ENCODE measurements at regions not wholly inside any gene's neighbourhood (a gene's known extent, or its start where the extent isn't known, plus 50 kb on each side); places are given as distances from the start of the nearest gene placed in this dataset.

DNA sequence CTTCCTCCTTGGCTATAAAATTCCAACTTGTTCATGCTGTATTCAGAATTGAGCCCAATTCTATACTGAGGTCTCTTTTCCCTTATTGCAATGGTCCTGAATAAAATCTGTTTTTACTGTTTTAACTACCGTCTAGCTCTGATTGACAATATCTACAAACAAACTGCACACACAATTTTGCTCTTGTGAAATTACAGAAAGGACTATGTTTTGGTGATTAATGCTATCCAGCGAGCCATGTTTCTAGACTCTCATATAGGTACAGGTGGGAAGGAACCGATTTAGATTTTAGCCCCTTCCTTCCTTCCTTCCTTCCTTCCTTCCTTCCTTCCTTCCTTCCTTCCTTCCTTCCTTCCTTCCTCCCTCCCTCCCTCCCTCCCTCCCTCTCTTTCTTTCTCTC is 254.4 kb downstream of the SLC4A3 start:
- no peaks in the 10 kb centered on the region for H3K4me1 Mint-ChIP-seq
- no peak for ATAC-seq (ENCODE audit: low read depth)
- DNase-seq, result no peak
- H3K4me3 Mint-ChIP-seq, result no peak overlapping the region
- H3K9me3 Mint-ChIP-seq, result no peaks in the 10 kb centered on the region
- POLR2A ChIA-PET, result no interaction called here
- H3K36me3 Mint-ChIP-seq, result no peaks in the 10 kb centered on the region
- peaks cover 8% of the 10 kb centered on the region for H3K27me3 Mint-ChIP-seq
- no peak overlapping the region for H3K27ac Mint-ChIP-seq

DNA sequence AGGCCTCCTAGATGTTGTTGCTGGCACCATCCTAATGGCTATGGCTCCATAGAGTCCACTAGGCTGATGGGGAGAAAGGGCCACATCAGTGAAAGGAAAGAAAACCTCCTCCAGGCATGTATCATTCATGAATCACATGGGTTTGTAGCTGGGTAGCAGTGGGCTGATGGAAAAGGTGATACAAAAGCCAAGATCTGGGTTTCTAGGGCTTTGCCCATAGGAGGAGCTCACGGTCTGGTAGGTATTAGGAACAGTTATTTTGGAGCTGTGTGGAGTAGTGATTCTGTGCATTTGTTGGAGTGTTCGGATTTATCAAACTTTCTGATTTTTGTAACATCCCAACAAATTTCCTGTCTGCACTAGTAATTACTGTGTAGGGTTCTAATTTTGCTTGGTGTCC is 259.2 kb downstream of the SLC4A3 start:
- no peak overlapping the region for H3K27ac Mint-ChIP-seq

DNA sequence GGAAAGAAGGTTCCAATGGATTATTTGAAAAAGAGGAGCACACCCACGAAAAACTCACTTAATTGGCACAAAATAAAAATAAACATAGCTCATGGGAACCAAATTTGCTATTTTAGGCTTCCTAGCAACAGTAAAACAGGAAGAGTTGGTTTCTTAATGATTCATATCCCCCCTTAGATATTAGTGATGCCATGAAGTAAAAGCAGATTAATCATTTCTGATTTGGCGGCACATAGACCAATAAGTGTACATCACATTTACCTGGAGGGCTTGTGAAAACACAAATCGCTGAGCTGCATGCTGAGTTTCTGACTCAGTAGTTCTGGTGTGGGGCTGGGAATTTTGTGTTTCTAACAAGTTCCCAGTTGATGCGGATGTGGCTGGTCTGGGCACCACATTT is 260.4 kb downstream of the SLC4A3 start:
- no peak for ATAC-seq (ENCODE audit: low read depth)
- Mint-ChIP-seq H3K9me3 (no peaks in the 10 kb centered on the region), H3K4me3 (no peak overlapping the region), H3K27ac (no peak overlapping the region), H3K36me3 (no peaks in the 10 kb centered on the region), H3K27me3 (peaks cover 9% of the 10 kb centered on the region), H3K4me1 (no peaks in the 10 kb centered on the region)
- POLR2A ChIA-PET, result no interaction called here
- DNase-seq, result no peak

More for the DNA sequence above, 259.2 kb downstream of the SLC4A3 start:
- Mint-ChIP-seq H3K4me1 (no peaks in the 10 kb centered on the region), H3K27me3 (peaks cover 9% of the 10 kb centered on the region), H3K9me3 (no peaks in the 10 kb centered on the region), H3K36me3 (no peaks in the 10 kb centered on the region), H3K4me3 (no peak overlapping the region)
- POLR2A ChIA-PET, result no interaction called here
- DNase-seq, result no peak
- no peak for ATAC-seq (ENCODE audit: low read depth)

DNA sequence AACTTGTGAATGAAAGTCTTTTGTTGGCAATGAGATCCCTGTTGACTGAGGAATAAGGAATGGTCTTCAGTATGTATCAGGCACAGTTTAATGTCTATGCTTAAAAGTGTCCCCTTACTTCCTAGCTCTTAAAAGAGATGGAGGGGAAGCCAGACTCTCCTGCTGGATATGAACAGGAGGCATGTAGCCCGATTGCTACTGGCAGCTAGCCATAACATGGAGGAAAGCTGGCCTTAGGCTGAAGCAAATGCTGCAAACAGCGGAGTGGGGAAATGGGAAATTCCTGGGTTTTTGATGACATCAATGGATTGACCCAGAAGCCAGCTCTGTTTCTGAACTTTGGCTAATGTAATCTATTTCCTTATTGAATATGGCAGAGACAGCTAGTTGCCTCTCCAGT is 266.1 kb downstream of the SLC4A3 start:
- no peaks in the 10 kb centered on the region for H3K4me1 Mint-ChIP-seq
- POLR2A ChIA-PET, result no interaction called here
- no peaks in the 10 kb centered on the region for H3K9me3 Mint-ChIP-seq
- H3K27me3 Mint-ChIP-seq, result peaks cover 2% of the 10 kb centered on the region
- H3K4me3 Mint-ChIP-seq, result no peak overlapping the region
- ATAC-seq (ENCODE audit: low read depth), result no peak
- DNase-seq, result no peak
- H3K36me3 Mint-ChIP-seq, result no peaks in the 10 kb centered on the region
- H3K27ac Mint-ChIP-seq, result no peak overlapping the region

DNA sequence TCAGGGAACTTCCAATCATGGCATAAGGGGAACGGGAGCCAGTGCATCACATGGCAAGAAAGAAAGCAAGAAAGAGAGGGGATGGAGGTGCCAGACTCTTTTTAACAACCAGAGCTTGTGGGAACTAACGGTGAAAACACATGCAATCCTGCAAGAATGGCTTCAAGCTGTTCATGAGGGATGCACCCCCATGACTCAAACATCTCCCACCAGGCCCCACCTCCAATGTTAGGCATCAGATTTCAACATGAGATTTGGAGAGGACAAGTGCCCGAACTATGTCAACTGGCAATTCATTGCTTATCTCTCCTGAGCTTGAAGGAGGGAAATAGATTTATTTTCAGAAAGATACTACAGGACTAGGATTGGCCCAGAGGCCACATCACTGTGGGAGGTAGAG is 270.0 kb downstream of the SLC4A3 start:
- no peaks in the 10 kb centered on the region for H3K36me3 Mint-ChIP-seq
- ATAC-seq (ENCODE audit: low read depth), result no peak
- no peaks in the 10 kb centered on the region for H3K27me3 Mint-ChIP-seq
- H3K4me3 Mint-ChIP-seq, result no peak overlapping the region
- POLR2A ChIA-PET, result no interaction called here
- DNase-seq, result no peak
- no peaks in the 10 kb centered on the region for H3K4me1 Mint-ChIP-seq
- H3K27ac Mint-ChIP-seq, result no peak overlapping the region
- H3K9me3 Mint-ChIP-seq, result no peaks in the 10 kb centered on the region

DNA sequence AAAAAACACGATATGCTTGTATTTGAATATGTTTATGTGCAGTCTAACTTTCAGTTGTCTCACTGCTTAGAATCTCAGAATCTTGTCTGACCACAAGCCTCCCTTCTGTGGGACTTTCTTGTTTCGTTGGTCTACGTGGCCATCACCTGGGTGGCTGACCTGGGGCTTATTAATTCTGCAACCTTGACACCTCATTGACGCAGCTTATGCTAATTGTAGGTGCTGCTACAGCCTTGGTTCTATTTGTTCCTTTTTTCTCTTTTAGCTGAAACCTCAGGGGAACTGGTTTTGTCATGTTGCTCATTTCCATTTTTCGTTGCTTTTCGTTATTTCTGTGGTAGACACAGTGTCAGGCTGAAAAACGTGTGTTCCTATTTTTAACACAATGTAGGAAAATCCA is 273.7 kb downstream of the SLC4A3 start:
- DNase-seq (no peak), ATAC-seq (ENCODE audit: low read depth) (no peak)
- no peak overlapping the region for H3K4me3 Mint-ChIP-seq
- POLR2A ChIA-PET, result no interaction called here
- no peaks in the 10 kb centered on the region for H3K27me3 Mint-ChIP-seq
- H3K4me1 Mint-ChIP-seq, result no peaks in the 10 kb centered on the region
- H3K9me3 Mint-ChIP-seq, result no peaks in the 10 kb centered on the region
- no peak overlapping the region for H3K27ac Mint-ChIP-seq
- H3K36me3 Mint-ChIP-seq, result no peaks in the 10 kb centered on the region

DNA sequence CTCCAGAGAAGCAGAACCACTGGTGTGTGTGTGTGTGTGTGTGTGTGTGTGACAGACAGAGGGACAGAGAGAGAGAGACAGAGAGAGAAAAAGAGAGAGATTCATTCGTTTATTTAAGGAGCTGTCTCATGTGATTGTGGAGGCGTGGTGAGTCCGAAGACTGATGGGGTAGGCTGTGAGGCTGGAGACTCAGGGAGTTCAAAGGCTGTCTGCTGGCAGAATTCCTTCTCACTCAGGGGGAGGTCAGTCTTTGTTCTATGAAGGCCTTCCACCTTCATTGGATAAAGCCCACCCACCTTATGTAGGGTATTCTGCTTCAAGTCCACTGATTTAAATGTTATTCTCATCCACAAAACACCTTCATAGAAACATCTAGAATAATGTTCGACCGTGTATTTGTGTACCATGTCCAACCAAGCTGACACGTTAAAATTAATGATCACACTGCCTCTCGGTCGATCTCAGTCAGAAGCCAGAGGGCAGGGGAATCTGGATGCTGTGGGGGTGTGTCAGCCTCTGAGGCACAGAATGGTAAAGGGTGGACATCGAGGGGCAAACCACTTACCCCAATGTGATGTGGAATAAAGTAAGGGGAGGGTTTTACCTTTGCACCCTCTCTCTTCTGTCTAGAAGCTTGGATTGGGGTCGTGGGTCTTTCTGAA is 275.6 kb downstream of the SLC4A3 start:
- ATAC-seq (ENCODE audit: low read depth), result no peak
- Mint-ChIP-seq H3K27ac (no peak overlapping the region), H3K4me1 (no peaks in the 10 kb centered on the region), H3K4me3 (no peak overlapping the region), H3K9me3 (no peaks in the 10 kb centered on the region), H3K36me3 (no peaks in the 10 kb centered on the region), H3K27me3 (no peaks in the 10 kb centered on the region)
- DNase-seq, result no peak
- POLR2A ChIA-PET, result no interaction called here

DNA sequence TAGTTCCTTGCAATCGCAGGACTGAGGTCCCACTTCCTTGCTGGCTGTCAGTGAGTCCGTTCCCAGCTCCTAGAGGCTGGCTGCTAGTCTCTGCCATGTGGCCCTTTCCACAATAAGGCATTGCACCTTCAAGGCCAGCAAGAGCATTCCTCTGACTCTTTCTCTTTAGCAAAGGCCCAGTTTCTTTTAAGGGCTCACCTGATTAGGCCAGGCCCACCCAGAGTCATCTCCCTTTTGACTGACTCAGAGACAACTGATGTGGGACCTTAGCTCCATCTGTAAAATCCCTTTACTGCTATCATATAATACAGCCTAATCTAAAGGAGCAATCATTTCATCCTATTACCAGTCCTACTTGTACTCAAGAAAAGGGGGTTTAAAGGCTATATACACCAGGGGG is 278.2 kb downstream of the SLC4A3 start:
- ATAC-seq (ENCODE audit: low read depth), result no peak
- H3K27ac Mint-ChIP-seq, result no peak overlapping the region
- POLR2A ChIA-PET, result no interaction called here
- H3K4me3 Mint-ChIP-seq, result no peak overlapping the region
- no peaks in the 10 kb centered on the region for H3K36me3 Mint-ChIP-seq
- no peaks in the 10 kb centered on the region for H3K9me3 Mint-ChIP-seq
- H3K27me3 Mint-ChIP-seq, result no peaks in the 10 kb centered on the region
- no peaks in the 10 kb centered on the region for H3K4me1 Mint-ChIP-seq
- no peak for DNase-seq

DNA sequence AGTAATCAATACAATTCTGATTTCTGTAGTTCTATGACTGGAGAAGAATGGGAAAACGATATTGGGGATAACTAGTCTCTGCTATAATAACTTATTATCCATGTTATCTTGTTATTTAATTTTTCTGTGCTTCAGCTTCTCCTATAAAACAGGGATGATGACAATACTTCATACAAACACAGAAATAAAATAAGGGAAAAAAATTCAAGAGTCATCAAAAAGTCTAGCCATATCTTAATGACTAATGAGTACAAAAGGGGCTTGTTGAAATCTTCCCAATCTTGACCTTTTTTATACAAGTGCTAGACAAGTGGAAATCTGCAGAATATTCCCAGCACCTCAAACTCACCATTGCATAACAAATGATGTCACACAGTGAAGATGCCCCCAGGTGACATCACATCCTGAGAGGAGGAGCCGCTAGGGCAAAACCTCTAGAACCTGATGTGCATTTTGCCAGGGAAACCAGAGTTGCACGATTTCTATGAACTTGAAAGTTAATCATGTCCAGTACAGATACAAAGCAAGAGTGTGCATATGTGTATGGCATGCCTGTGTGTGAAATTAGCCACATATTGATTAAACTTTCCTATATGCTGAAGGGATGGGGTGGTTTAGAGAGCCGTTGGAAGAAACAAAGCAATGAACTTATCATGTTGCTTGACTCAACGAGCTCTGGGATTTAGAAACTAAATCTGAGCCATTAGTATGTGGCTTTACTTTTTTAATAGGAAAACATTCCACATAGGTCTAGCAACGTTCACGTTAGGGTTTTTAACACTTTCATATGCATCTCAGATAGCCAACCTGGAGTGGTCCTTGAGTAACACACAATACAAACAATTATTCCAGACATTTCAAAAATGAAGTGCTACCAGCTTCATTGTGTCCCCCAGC is 278.9 kb downstream of the SLC4A3 start:
- Mint-ChIP-seq H3K36me3 (no peaks in the 10 kb centered on the region), H3K27ac (no peak overlapping the region), H3K9me3 (no peaks in the 10 kb centered on the region), H3K4me3 (no peak overlapping the region), H3K4me1 (no peaks in the 10 kb centered on the region), H3K27me3 (no peaks in the 10 kb centered on the region)
- POLR2A ChIA-PET, result no interaction called here
- ATAC-seq (ENCODE audit: low read depth), result no peak
- no peak for DNase-seq

DNA sequence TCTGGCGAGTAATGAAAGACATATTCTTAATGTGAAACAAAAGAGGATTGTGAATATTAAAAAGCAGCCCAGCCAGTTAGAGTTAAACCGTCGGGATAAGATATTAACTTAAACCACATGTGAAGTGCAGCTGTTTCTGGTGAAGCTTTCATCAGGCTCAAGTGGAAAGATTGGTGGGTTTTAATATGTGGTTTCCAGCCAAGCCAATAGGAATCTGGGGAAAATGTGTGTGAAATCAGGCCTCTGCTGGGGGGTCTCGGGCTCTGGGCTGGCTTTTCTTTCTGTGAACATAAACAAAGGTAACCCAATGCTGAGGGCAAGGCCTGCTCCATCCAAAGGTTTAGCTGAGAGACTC is 279.6 kb downstream of the SLC4A3 start:
- H3K9me3 Mint-ChIP-seq, result no peaks in the 10 kb centered on the region
- no peaks in the 10 kb centered on the region for H3K27me3 Mint-ChIP-seq
- no peaks in the 10 kb centered on the region for H3K36me3 Mint-ChIP-seq
- no peak for DNase-seq
- no peak overlapping the region for H3K27ac Mint-ChIP-seq
- ATAC-seq (ENCODE audit: low read depth), result no peak
- POLR2A ChIA-PET, result no interaction called here
- H3K4me3 Mint-ChIP-seq, result no peak overlapping the region
- H3K4me1 Mint-ChIP-seq, result no peaks in the 10 kb centered on the region

DNA sequence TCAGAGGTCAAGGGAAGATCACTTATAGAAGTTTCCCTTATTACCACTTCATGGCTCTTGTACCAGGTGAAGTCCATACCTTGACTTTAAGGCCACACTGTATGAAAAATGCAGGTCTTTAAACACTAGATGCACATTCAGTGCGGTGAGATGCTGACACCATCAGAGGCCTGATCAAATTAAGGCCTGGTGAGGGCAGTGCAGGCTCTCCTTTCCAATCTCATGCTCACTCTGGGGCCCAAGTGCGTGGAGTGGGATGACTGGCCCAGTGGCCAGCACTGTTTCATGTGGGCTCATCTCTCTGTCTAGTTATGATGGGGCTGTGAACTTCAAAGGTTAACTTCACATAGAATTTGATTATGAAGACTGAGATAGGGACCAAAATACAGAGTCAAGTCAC is 281.1 kb downstream of the SLC4A3 start:
- Mint-ChIP-seq H3K27ac (no peak overlapping the region), H3K27me3 (no peaks in the 10 kb centered on the region), H3K4me3 (no peak overlapping the region), H3K9me3 (no peaks in the 10 kb centered on the region), H3K4me1 (no peaks in the 10 kb centered on the region), H3K36me3 (no peaks in the 10 kb centered on the region)
- POLR2A ChIA-PET, result no interaction called here
- ATAC-seq (ENCODE audit: low read depth), result no peak
- DNase-seq, result no peak

DNA sequence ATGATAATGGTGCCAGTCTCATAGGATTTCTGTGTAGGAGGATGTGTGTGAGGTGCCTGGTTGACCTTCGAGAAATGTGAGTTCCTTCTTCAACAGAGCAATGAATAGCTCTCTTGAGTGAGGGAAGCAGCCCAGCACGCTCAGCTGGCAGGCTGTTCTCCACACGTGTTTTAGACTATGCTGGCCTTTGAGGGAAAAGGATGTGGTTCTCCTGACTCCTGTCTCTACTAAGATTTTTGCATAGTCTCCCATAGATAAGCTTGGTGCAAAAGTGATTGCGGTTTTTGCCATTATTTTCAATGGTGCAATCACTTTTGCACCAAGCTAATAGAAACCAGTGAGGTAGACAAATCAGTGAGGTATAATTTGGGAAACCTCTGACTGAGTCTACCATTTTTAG is 284.1 kb downstream of the SLC4A3 start:
- Mint-ChIP-seq H3K9me3 (no peaks in the 10 kb centered on the region), H3K4me1 (no peaks in the 10 kb centered on the region), H3K4me3 (no peak overlapping the region)

DNA sequence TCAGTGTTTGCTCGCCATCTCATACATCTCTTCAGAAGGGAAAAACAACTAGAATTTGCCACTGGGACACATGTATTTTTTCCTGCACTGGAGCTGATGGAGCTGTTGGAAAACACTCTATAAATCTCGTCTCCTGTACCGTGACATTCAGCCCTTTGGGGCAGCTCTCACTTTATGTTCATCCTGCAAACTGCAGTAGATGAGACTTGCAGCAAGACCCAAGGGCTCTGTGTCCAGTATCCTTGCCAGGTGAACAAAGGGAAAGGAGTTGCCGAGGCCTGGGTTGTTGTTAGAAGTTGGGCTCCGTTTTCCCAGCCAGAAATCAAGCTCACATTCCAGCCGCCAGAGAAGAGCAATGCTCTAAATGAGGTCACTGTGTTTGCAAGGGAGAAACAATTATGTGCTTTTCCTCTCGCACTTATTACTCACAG is 285.1 kb downstream of the SLC4A3 start:
- no peaks in the 10 kb centered on the region for H3K27me3 Mint-ChIP-seq
- no peak for DNase-seq

More for the DNA sequence above, 284.1 kb downstream of the SLC4A3 start:
- POLR2A ChIA-PET, result no interaction called here
- Mint-ChIP-seq H3K36me3 (no peaks in the 10 kb centered on the region), H3K27me3 (no peaks in the 10 kb centered on the region), H3K27ac (no peak overlapping the region)
- DNase-seq (no peak), ATAC-seq (ENCODE audit: low read depth) (no peak)

DNA sequence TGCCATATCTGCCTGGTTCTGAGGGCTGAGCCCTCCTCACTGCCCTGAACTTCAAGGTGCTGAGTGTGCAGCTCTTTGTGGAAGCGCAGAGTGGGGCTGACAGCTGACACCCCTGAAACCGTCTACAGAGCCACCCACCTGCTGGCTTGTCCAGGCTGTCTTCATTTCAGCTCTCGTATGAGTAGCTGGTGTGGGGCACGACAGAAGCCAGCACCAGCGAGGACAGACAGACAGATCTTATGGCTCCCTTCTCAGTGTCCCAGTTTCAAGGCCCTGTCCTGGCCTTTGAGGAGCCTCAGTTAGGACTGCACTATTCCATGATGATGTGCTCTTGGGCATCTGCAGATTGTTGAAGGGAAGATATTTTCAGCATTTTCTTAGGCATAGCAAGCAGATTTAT is 287.1 kb downstream of the SLC4A3 start:
- Mint-ChIP-seq H3K4me3 (no peak overlapping the region), H3K9me3 (no peaks in the 10 kb centered on the region), H3K4me1 (no peaks in the 10 kb centered on the region), H3K36me3 (no peaks in the 10 kb centered on the region), H3K27me3 (no peaks in the 10 kb centered on the region), H3K27ac (no peak overlapping the region)
- POLR2A ChIA-PET, result no interaction called here
- no peak for DNase-seq
- no peak for ATAC-seq (ENCODE audit: low read depth)

More for the DNA sequence above, 285.1 kb downstream of the SLC4A3 start:
- Mint-ChIP-seq H3K4me3 (no peak overlapping the region), H3K27ac (no peak overlapping the region), H3K9me3 (no peaks in the 10 kb centered on the region), H3K36me3 (no peaks in the 10 kb centered on the region), H3K4me1 (no peaks in the 10 kb centered on the region)
- no peak for ATAC-seq (ENCODE audit: low read depth)
- POLR2A ChIA-PET, result no interaction called here
